SK-N-SH (cell line): ENCODE measurements at regions not wholly inside any gene's neighbourhood (a gene's known extent, or its start where the extent isn't known, plus 50 kb on each side); places are given as distances from the start of the nearest gene placed in this dataset.

Experiments used
- CTCF ChIA-PET: fragments of 300-600, 350-600 bp; formaldehyde crosslinking; extraction: SDS; loops from one replicate; lab custom pipeline; 2021; lab: Yijun Ruan, JAX
- POLR2A ChIA-PET: fragments of 350-600 bp; sonication (Branson Sonifier 250); formaldehyde crosslinking; extraction: SDS; loops from one replicate; lab custom pipeline; 2020; ENCODE audit warnings: antibody characterized with exemption, inconsistent platforms; lab: Yijun Ruan, JAX
- DNase-seq: peaks from one replicate; pipeline ENCODE4 v3.0.0; 2012
- H2AFZ ChIP-seq: fragments of 200-600 bp; sonication (generic); 2 replicates; pipeline ENCODE4 v1.8.1; 2016; ENCODE audit warnings: antibody characterized with exemption, mild to moderate bottlenecking, low read depth
- H3F3A ChIP-seq: fragments of 200-600 bp; sonication (generic); replicated peaks from 2 replicates; pipeline ENCODE3; 2016; ENCODE audit warnings: antibody characterized with exemption, mild to moderate bottlenecking; ENCODE audit not compliant: insufficient read depth
- H3K27ac ChIP-seq, 2 experiments: fragments of 200-500 bp in 1 of 2; fragments of 200-600 bp in 1 of 2; sonication (Bioruptor generic) in 1 of 2; sonication (generic), shearing (Covaris generic) in 1 of 2; 2 replicates each; pipeline versions ENCODE4 v1.5.1 to v1.6.1; 2014 to 2016; ENCODE audit warnings: low read depth in 2 of 2, inconsistent platforms in 1 of 2, low read length in 1 of 2, mild to moderate bottlenecking in 1 of 2, mixed read lengths in 1 of 2
- H3K27me3 ChIP-seq: fragments of 200-600 bp; sonication (generic), shearing (Covaris generic); 2 replicates; pipeline ENCODE4 v1.6.1; 2016; ENCODE audit warnings: mixed run types; ENCODE audit not compliant: insufficient read depth
- H3K36me3 ChIP-seq, 2 experiments: fragments of 200-500 bp in 1 of 2; fragments of 200-600 bp in 1 of 2; sonication (Bioruptor generic) in 1 of 2; sonication (generic) in 1 of 2; replicated peaks in 1 of 2; 2 replicates each; pipeline versions ENCODE3 to v1.5.1; 2014 to 2016; ENCODE audit warnings: low read length in 1 of 2, mild to moderate bottlenecking in 1 of 2; ENCODE audit not compliant: insufficient read depth in 2 of 2, control insufficient read depth in 1 of 2
- H3K4me1 ChIP-seq, 2 experiments: fragments of 200-500 bp in 1 of 2; fragments of 200-600 bp in 1 of 2; sonication (Bioruptor generic) in 1 of 2; sonication (generic), shearing (Covaris generic) in 1 of 2; 2 replicates each; pipeline versions ENCODE4 v1.5.1 to v1.6.1; 2014 to 2016; ENCODE audit warnings: low read depth in 1 of 2, low read length in 1 of 2, mixed run types in 1 of 2; ENCODE audit not compliant: insufficient read depth in 2 of 2, control insufficient read depth in 1 of 2
- H3K4me2 ChIP-seq: fragments of 200-600 bp; sonication (generic), shearing (Covaris generic); 2 replicates; pipeline ENCODE4 v1.6.1; 2017; ENCODE audit warnings: mixed run types
- H3K4me3 ChIP-seq, 2 experiments: fragments of 200-500 bp in 1 of 2; fragments of 200-600 bp in 1 of 2; sonication (Bioruptor generic) in 1 of 2; sonication (generic), shearing (Covaris generic) in 1 of 2; 2 replicates each; pipeline versions ENCODE4 v1.5.1 to v1.8.1; 2014 to 2016; ENCODE audit warnings: low read depth in 2 of 2, inconsistent platforms in 1 of 2, low read length in 1 of 2, mild to moderate bottlenecking in 1 of 2, mixed read lengths in 1 of 2, moderate library complexity in 1 of 2
- H3K79me2 ChIP-seq: fragments of 200-600 bp; sonication (generic); 2 replicates; pipeline ENCODE4 v1.8.1; 2017; ENCODE audit warnings: mild to moderate bottlenecking; ENCODE audit not compliant: insufficient read depth
- H3K9ac ChIP-seq: fragments of 200-600 bp; sonication (generic); 2 replicates; pipeline ENCODE4 v1.6.1; 2017; ENCODE audit warnings: mixed run types
- H3K9me2 ChIP-seq: fragments of 200-600 bp; sonication (generic); 2 replicates; pipeline ENCODE4 v1.6.1; 2017; ENCODE audit warnings: mixed run types
- H3K9me3 ChIP-seq: fragments of 200-600 bp; sonication (generic); 2 replicates; pipeline ENCODE4 v1.6.1; 2017; ENCODE audit warnings: mixed run types, mild to moderate bottlenecking, moderate library complexity
- H4K20me1 ChIP-seq: fragments of 200-600 bp; sonication (generic); 2 replicates; pipeline ENCODE4 v1.6.1; 2017; ENCODE audit warnings: mild to moderate bottlenecking, mixed run types; ENCODE audit not compliant: insufficient read depth
- CHD2 ChIP-seq: fragments of 150-350 bp; IDR thresholded peaks from 2 replicates; pipeline ENCODE4 v1.6.1; 2018; ENCODE audit warnings: low read length; ENCODE audit not compliant: partially characterized antibody
- CTCF ChIP-seq: fragments of 200-600 bp; sonication (generic); IDR thresholded peaks from 2 replicates; pipeline ENCODE4 v1.6.1; 2017; ENCODE audit warnings: antibody characterized with exemption, mild to moderate bottlenecking, moderate library complexity
- ELF1 ChIP-seq: IDR thresholded peaks from 2 replicates; pipeline ENCODE4 v1.4.0; 2012
- EP300 ChIP-seq, 2 experiments: IDR thresholded peaks; 2 replicates each; pipeline versions ENCODE4 v1.4.0 to v1.6.1; 2012; ENCODE audit warnings: borderline replicate concordance in 1 of 2, low read depth in 1 of 2, low read length in 1 of 2
- EZH2phosphoT487 ChIP-seq: fragments of 200-600 bp; sonication (generic); IDR thresholded peaks from 2 replicates; pipeline ENCODE4 v1.6.1; 2017; ENCODE audit warnings: low read depth, mixed run types, mild to moderate bottlenecking, antibody characterized with exemption, moderate library complexity, borderline replicate concordance
- FOSL2 ChIP-seq: IDR thresholded peaks from 2 replicates; pipeline ENCODE4 v1.4.0; 2012; ENCODE audit warnings: low read depth, mild to moderate bottlenecking, moderate library complexity, borderline replicate concordance
- FOXJ3 ChIP-seq: sonication (generic); formaldehyde crosslinking; IDR thresholded peaks from 2 replicates; pipeline ENCODE4 v1.5.1; 2020; ENCODE audit warnings: mild to moderate bottlenecking, missing genetic modification reagents
- GATA2 ChIP-seq: sonication (generic); formaldehyde crosslinking; IDR thresholded peaks from 2 replicates; pipeline ENCODE4 v1.5.0; 2020; ENCODE audit warnings: mild to moderate bottlenecking, missing genetic modification reagents
- JUND ChIP-seq: IDR thresholded peaks from 2 replicates; pipeline ENCODE4 v1.4.0; 2012
- MAX ChIP-seq: IDR thresholded peaks from 2 replicates; pipeline ENCODE4 v1.4.0; 2012; ENCODE audit warnings: low read depth
- MEF2A ChIP-seq: IDR thresholded peaks from 2 replicates; pipeline ENCODE4 v1.4.0; 2012; ENCODE audit warnings: low read depth, borderline replicate concordance
- NFIC ChIP-seq: IDR thresholded peaks from 2 replicates; pipeline ENCODE4 v1.4.0; 2012; ENCODE audit warnings: borderline replicate concordance
- POLR2AphosphoS5 ChIP-seq: IDR thresholded peaks from 2 replicates; pipeline ENCODE4 v1.6.1; 2012; ENCODE audit warnings: low read depth, low read length
- RAD21 ChIP-seq: IDR thresholded peaks from 2 replicates; pipeline ENCODE4 v1.6.1; 2012; ENCODE audit warnings: mild to moderate bottlenecking, low read length
- RFX5 ChIP-seq: IDR thresholded peaks from 2 replicates; pipeline ENCODE4 v1.6.1; 2012; ENCODE audit warnings: mild to moderate bottlenecking, improper control_type of control experiment, low read length
- RXRA ChIP-seq: IDR thresholded peaks from 2 replicates; pipeline ENCODE4 v1.4.0; 2012; ENCODE audit warnings: low read depth, mild to moderate bottlenecking, borderline replicate concordance
- SMC3 ChIP-seq: IDR thresholded peaks from 2 replicates; pipeline ENCODE4 v1.6.1; 2012; ENCODE audit warnings: low read depth, low read length, improper control_type of control experiment
- TAF1 ChIP-seq: IDR thresholded peaks from 2 replicates; pipeline ENCODE4 v1.6.1; 2012; ENCODE audit warnings: low read depth, mild to moderate bottlenecking, low read length, moderate library complexity, borderline replicate concordance
- YY1 ChIP-seq: IDR thresholded peaks from 2 replicates; pipeline ENCODE4 v1.4.0; 2012; ENCODE audit warnings: low read depth, mild to moderate bottlenecking
- ZBTB33 ChIP-seq: IDR thresholded peaks from 2 replicates; pipeline ENCODE4 v1.4.0; 2012; ENCODE audit warnings: low read depth, borderline replicate concordance
- WGBS: methylation state at CpG from one replicate; pipeline ENCODE4 v1.1.6; 2017; ENCODE audit warnings: low lambda C conversion rate; 5-methylcytosine and 5-hydroxymethylcytosine counted together

- Histone ChIP-seq H2AFZ (no peak overlapping the region), H3K79me2 (no peaks in the 10 kb centered on the region), H3F3A (no peaks in the 10 kb centered on the region), H3K4me2 (no peak overlapping the region), H3K4me3 (no peak overlapping the region), H3K9me3 (no peaks in the 10 kb centered on the region), H3K27me3 (no peaks in the 10 kb centered on the region), H3K9me2 (no peaks in the 10 kb centered on the region), H3K9ac (no peak overlapping the region), H3K4me1 (no peaks in the 10 kb centered on the region; a peak in 1 of 4 replicates), H3K27ac (no peak overlapping the region), H4K20me1 (no peaks in the 10 kb centered on the region), H3K36me3 (no peaks in the 10 kb centered on the region)
- DNase-seq, result no peak
- CTCF ChIA-PET, result no interaction called here
- WGBS, result 55% methylated on average over 4 of the region's 4 CpGs
- POLR2A ChIA-PET, result no interaction called here
- no peak for TF ChIP-seq RAD21
- no peak for TF ChIP-seq ZBTB33
- no peak for TF ChIP-seq TAF1
- no peak for TF ChIP-seq JUND
- TF ChIP-seq CTCF, result no peak
- no peak for TF ChIP-seq POLR2AphosphoS5
- no peak for TF ChIP-seq FOXJ3 (CRISPR knock-in tag)
- no peak for TF ChIP-seq EZH2phosphoT487
- TF ChIP-seq NFIC, result no peak
Observed at GRCh38 chr4:32000846-32001488, 1280.8 kb downstream of the PCDH7 start.

- no peak for TF ChIP-seq GATA2 (CRISPR knock-in tag)
- TF ChIP-seq FOSL2, result no peak
- no peak for TF ChIP-seq RFX5
- no peak for TF ChIP-seq EP300 (IDR thresholded peaks at IDR 0.05; ENCODE audit: borderline replicate concordance in 1 of 2, low read depth in 1 of 2, low read length in 1 of 2)
- no peak for TF ChIP-seq MAX
- no peak for TF ChIP-seq YY1
- TF ChIP-seq JUND, result no peak
- no peak for TF ChIP-seq MEF2A
- no peak for TF ChIP-seq SMC3
- TF ChIP-seq ELF1, result no peak
- TF ChIP-seq CHD2, result no peak
- no peak for TF ChIP-seq TAF1
- no peak for TF ChIP-seq ZBTB33
- TF ChIP-seq RXRA, result no peak
- Histone ChIP-seq H3K36me3 (no peaks in the 10 kb centered on the region), H3K27ac (no peak overlapping the region), H3K9me3 (no peaks in the 10 kb centered on the region), H3K27me3 (no peaks in the 10 kb centered on the region), H3K4me3 (no peak overlapping the region), H4K20me1 (no peaks in the 10 kb centered on the region), H3K79me2 (no peaks in the 10 kb centered on the region), H2AFZ (no peak overlapping the region), H3F3A (no peaks in the 10 kb centered on the region), H3K4me1 (no peaks in the 10 kb centered on the region; a peak in 1 of 4 replicates), H3K9ac (no peak overlapping the region), H3K4me2 (no peak overlapping the region), H3K9me2 (no peaks in the 10 kb centered on the region)
- ChIA-PET CTCF (no interaction called here), POLR2A (no interaction called here)
- 7% methylated on average over 6 of the region's 6 CpGs for WGBS
- no peak for DNase-seq
Observed at GRCh38 chr4:32002037-32002747, 1282.0 kb downstream of the PCDH7 start.
